ENCODE measurements at regions not wholly inside any gene's neighbourhood (a gene's known extent, or its start where the extent isn't known, plus 50 kb on each side); places are given as distances from the start of the nearest gene placed in this dataset.

DNA sequence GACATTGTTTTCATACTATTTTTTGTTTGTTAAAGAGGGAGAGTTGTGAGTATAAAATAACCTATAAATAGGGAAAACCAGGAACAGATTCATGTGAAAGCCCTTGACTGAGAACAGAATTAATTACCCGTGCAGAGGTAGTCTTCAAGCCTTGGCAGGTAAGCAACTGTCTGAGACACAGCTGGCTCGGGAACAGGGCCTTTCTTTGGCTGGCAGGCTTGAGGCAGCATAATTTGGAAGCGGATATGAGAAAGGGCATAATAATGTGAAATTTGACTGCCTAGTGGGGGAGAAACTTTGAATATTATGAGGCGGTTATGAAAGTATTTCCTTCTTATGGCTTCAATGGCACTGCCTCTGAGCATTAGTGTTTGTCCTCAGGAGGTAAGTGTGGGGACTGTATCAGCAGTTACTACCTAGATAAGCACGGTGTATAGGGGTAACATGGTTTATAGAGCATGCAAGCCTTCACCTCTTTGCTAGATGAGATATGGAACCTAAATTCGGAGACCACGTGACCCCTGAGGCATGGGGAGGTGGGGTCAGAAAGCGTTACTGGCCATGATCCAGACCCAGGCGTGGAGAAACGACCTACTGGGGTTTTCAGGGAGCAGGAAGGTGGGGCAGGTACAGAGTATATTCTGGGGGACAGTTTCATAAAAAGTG lies 210.2 kb upstream of the GAS1 start (continued):
- TF ChIP-seq, protein P1, sequence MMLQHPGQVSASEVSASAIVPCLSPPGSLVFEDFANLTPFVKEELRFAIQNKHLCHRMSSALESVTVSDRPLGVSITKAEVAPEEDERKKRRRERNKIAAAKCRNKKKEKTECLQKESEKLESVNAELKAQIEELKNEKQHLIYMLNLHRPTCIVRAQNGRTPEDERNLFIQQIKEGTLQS (IDR thresholded peaks at IDR 0.05; ENCODE audit: insufficient read depth, low read depth, low read length): no peak
- TF ChIP-seq TAF1 (IDR thresholded peaks at IDR 0.05; ENCODE audit: low read depth, low read length): no peak
- TF ChIP-seq SAP30 (IDR thresholded peaks at IDR 0.05; ENCODE audit: insufficient read depth, insufficient replicate concordance, low read length): no peak
- TF ChIP-seq TEAD4 (IDR thresholded peaks at IDR 0.05; ENCODE audit: low read depth, low read length): no peak
- TF ChIP-seq EZH2 (IDR thresholded peaks at IDR 0.05; ENCODE audit: low read depth, low read length, severe bottlenecking): no peak
- TF ChIP-seq NANOG (IDR thresholded peaks at IDR 0.05; ENCODE audit: insufficient read depth, low read depth, low read length, poor library complexity, severe bottlenecking): no peak
- TF ChIP-seq BACH1 (IDR thresholded peaks at IDR 0.05; ENCODE audit: low read length): no peak
- no peak for TF ChIP-seq FOSL1 (IDR thresholded peaks at IDR 0.05; ENCODE audit: insufficient read depth, low read depth, low read length)
